Prostate gland (tissue), 2 donors: ENCODE measurements at regions not wholly inside any gene's neighbourhood (a gene's known extent, or its start where the extent isn't known, plus 50 kb on each side); places are given as distances from the start of the nearest gene placed in this dataset.

ENCODE experiments used
- DNase-seq: peaks from one replicate; pipeline ENCODE4 v3.0.0-alpha.2; 2019; ENCODE audit warnings: low spot score
- H3K27ac ChIP-seq, 2 donors: fragments of 200-600 bp; sonication (generic); 2 replicates each; pipeline ENCODE4 v1.5.1; 2017 to 2019
- H3K27me3 ChIP-seq: fragments of 200-600 bp; sonication (generic); replicated peaks from 2 replicates; pipeline ENCODE4 v1.5.1; 2019; ENCODE audit not compliant: insufficient read depth
- H3K36me3 ChIP-seq, 2 donors: fragments of 200-600 bp; sonication (generic); 1 replicate in 1 of 2; 2 replicates in 1 of 2; pipeline versions ENCODE4 v1.5.1 to v1.8.1; 2017 to 2019
- H3K4me1 ChIP-seq: fragments of 200-600 bp; sonication (generic); replicated peaks from 2 replicates; pipeline ENCODE4 v1.5.1; 2019
- H3K4me3 ChIP-seq, 2 donors: fragments of 200-600 bp; sonication (generic); 2 replicates each; pipeline ENCODE4 v1.5.1; 2017 to 2019
- H3K9me3 ChIP-seq: fragments of 200-600 bp; sonication (generic); 2 replicates; pipeline ENCODE4 v1.5.1; 2017
- POLR2A ChIP-seq: fragments of 450-650 bp; IDR thresholded peaks from one replicate; pipeline ENCODE4 v1.6.1; 2016; ENCODE audit warnings: antibody characterized with exemption, mild to moderate bottlenecking
- POLR2AphosphoS5 ChIP-seq: sonication (generic); formaldehyde crosslinking; IDR thresholded peaks from one replicate; pipeline ENCODE4 v1.6.1; 2017; ENCODE audit warnings: antibody characterized with exemption
- WGBS: methylation state at CpG from one replicate; pipeline ENCODE4 v1.1.5; 2018; 5-methylcytosine and 5-hydroxymethylcytosine counted together
- intact Hi-C: fragments of 100-400 bp; cut with DNase I; formaldehyde crosslinking; loops from one replicate; pipeline ENCODE4 v1.14.2; 2022
- small RNA-seq, 2 donors: library from RNA; depleted of rRNA; stranded (forward); fragments of <200 nt; gene quantifications; one replicate each; pipeline ENCODE3, GENCODE V24; 2016
- TF ChIP-seq, protein P1 (sequence below), 4 experiments: fragments of 200-600 bp in 2 of 4; fragments of 450-650 bp in 2 of 4; sonication (generic) in 2 of 4; IDR thresholded peaks; 1 replicate in 3 of 4; 2 replicates in 1 of 4; pipeline ENCODE4 v1.5.1; 2016 to 2019; ENCODE audit warnings: antibody characterized with exemption in 4 of 4, mild to moderate bottlenecking in 2 of 4, moderate library complexity in 2 of 4

DNA sequence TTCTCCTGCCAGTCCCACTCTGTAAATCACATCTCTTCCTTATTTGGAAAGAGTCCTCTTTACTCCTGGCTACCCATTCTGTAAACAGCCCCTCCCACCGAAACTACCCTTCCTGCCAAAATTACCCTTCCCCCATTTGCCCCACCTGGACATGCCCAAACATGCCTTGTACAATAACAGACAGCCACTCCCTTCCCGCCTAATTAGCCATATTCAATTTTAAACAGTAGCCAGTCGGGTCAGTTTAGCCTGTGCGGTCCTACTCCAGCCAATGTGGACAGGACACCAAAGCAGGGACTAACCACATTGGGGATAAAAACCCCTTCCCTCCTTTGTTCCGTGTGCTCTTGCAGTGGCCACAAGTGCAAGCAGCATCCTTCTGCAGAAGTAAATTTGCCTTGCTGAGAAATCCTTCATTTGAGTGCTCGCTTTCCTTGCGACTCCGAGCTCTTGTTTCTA lies 56.3 kb upstream of the MAP10 start:
- TF ChIP-seq, protein P1, sequence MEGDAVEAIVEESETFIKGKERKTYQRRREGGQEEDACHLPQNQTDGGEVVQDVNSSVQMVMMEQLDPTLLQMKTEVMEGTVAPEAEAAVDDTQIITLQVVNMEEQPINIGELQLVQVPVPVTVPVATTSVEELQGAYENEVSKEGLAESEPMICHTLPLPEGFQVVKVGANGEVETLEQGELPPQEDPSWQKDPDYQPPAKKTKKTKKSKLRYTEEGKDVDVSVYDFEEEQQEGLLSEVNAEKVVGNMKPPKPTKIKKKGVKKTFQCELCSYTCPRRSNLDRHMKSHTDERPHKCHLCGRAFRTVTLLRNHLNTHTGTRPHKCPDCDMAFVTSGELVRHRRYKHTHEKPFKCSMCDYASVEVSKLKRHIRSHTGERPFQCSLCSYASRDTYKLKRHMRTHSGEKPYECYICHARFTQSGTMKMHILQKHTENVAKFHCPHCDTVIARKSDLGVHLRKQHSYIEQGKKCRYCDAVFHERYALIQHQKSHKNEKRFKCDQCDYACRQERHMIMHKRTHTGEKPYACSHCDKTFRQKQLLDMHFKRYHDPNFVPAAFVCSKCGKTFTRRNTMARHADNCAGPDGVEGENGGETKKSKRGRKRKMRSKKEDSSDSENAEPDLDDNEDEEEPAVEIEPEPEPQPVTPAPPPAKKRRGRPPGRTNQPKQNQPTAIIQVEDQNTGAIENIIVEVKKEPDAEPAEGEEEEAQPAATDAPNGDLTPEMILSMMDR (IDR thresholded peaks at IDR 0.05) = no peak
- intact Hi-C loops = no loop called here
- Histone ChIP-seq H3K4me3 (no peak overlapping the region), H3K27me3 (no peaks in the 10 kb centered on the region), H3K36me3 (no peaks in the 10 kb centered on the region), H3K27ac (no peak overlapping the region), H3K9me3 (no peaks in the 10 kb centered on the region), H3K4me1 (peaks cover 2% of the 10 kb centered on the region)
- no peak for DNase-seq
- WGBS = 80% methylated on average over 8 of the region's 8 CpGs

DNA sequence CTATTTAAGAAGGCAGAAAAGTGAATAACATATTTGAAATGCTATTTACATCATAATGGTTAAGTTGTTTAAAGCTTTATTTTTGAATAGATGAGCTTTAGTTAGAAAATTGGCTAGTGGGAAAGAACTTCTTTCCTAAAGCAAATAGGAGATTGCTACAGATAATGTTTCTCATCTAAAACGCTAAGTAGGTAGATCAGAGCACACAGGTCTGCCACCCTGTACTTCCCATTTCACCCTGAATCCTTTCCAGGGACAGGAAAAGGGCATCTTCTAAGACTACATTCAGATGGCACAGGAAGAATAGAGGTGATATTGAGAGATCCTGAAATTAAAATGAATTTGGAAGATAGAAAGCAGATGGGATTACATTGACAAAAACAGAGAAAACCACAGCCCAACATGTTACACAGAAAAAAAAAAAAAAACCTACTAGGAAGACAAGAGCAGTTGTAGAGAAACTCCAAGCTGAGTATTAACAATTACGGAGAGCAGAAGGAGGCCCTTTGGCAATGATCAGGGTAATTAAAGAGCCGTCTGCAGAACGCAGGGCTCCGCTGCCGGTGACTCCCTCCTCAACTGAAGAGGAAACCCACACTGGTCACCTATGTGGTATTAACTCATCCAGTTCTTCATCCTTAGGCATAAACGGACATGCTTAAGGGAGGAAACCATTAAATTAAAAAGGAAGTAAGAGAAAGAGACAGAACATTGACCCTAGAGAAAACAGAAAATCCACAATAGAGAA lies 53.6 kb upstream of the MAP10 start:
- TF ChIP-seq, protein P1 (IDR thresholded peaks at IDR 0.05) = no peak
- no peak for TF ChIP-seq POLR2A
- no peak for TF ChIP-seq POLR2AphosphoS5
- no peak for DNase-seq
- H3K27ac ChIP-seq = no peak overlapping the region

DNA sequence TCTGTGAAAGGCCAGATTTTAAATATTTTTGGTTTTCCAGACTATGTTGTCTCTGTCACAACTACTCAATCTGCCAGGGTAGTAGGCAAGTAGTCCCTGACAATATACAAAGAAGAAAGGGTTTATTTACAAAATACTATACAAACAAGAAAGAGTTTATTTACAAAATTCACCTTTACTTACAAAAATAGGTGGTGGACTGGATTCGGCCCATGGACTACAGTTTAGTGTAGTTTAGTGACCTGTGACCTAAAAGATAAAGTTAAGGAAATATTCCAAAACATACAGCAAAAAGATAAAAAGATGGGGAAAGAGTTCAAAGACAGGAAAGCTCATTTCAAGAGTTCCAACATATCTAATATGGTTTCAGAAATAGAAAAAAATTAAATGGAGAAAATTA lies 52.9 kb upstream of the MAP10 start:
- DNase-seq = no peak
- Histone ChIP-seq H3K4me1 (no peaks in the 10 kb centered on the region), H3K9me3 (no peaks in the 10 kb centered on the region), H3K36me3 (no peaks in the 10 kb centered on the region), H3K27me3 (no peaks in the 10 kb centered on the region), H3K4me3 (no peak overlapping the region), H3K27ac (no peak overlapping the region)
- 64% methylated on average over 1 of the region's 1 CpG for WGBS
- TF ChIP-seq POLR2AphosphoS5 (no peak), POLR2A (no peak)
- TF ChIP-seq, protein P1 (IDR thresholded peaks at IDR 0.05) = no peak
- intact Hi-C loops = no loop called here

More for the DNA sequence above, 53.6 kb upstream of the MAP10 start:
- Histone ChIP-seq H3K9me3 (no peaks in the 10 kb centered on the region), H3K36me3 (no peaks in the 10 kb centered on the region), H3K4me3 (no peak overlapping the region), H3K27me3 (no peaks in the 10 kb centered on the region), H3K4me1 (no peaks in the 10 kb centered on the region)
- WGBS = 18% methylated on average over 7 of the region's 7 CpGs
- intact Hi-C loops = no loop called here

DNA sequence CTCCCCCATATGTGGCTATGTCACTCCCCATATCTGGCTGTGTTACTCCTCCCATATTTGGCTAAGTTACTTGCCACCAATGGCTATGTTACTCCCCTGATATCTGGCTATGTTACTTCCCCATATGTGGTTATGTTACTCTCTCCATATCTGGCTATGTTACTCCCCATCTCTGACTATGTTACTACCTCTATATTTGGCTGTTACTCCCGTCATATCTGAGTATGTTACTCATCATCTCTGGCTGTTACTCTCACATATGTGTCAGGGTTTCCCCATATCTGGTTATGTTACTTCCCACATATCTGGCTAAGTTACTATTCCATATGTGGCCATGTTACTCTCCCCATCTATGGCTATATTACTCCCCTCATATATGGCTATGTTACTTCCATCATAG lies 50.3 kb upstream of the MAP10 start:
- Histone ChIP-seq H3K27ac (no peak overlapping the region), H3K36me3 (no peaks in the 10 kb centered on the region), H3K27me3 (no peaks in the 10 kb centered on the region), H3K4me3 (no peak overlapping the region), H3K9me3 (no peaks in the 10 kb centered on the region), H3K4me1 (no peaks in the 10 kb centered on the region)
- intact Hi-C loops = no loop called here
- WGBS = 92% methylated on average over 1 of the region's 1 CpG
- TF ChIP-seq POLR2AphosphoS5 = no peak
- no peak for TF ChIP-seq POLR2A
- TF ChIP-seq, protein P1 (IDR thresholded peaks at IDR 0.05) = no peak
- no peak for DNase-seq

Small RNA genes lying in the stretch of these regions (small RNA-seq; reads per million reads assigned to genes)
- gene RNU6-1211P = 0 reads per million in 2 donors
